ENCODE measurements at regions not wholly inside any gene's neighbourhood (a gene's known extent, or its start where the extent isn't known, plus 50 kb on each side); places are given as distances from the start of the nearest gene placed in this dataset.

DNA sequence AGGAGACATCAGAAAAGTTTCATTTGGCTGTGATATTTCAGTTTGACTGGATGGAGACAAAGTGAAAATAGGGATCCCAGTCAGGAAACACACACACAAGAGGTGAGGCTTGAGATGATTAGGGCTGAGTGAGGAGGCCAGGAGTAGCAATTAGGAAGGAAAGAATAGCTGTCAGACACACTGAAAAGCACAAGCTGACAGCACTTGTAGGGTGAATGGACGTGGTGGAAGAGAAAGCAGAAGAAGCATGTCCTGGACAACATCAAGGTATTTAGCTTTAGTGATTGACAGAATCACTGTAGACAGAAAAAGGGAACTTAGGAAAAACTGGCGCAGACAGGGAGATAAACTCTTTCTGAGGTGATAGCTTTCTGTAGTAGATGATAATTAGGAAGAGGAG is 347.7 kb downstream of the TGFB2 start:
- no peak overlapping the region for H3K4me2 ChIP-seq (ENCODE audit: low read length)
- ChIA-PET POLR2A (ENCODE audit: unreplicated experiment) (no interaction called here), CTCF (no interaction called here)
- no peaks in the 10 kb centered on the region for H3K9me3 ChIP-seq (ENCODE audit: low read length)
- H3K9me2 ChIP-seq (replicated peaks; ENCODE audit: low read length) = no peaks in the 10 kb centered on the region
- no peak overlapping the region for H3K9ac ChIP-seq (ENCODE audit: low read length)
- no peak for ATAC-seq
- no peaks in the 10 kb centered on the region for H4K20me1 ChIP-seq (ENCODE audit: low read length)
- no peaks in the 10 kb centered on the region for H3K4me1 ChIP-seq (ENCODE audit: insufficient read depth, low read length)
- no peaks in the 10 kb centered on the region for H3K27me3 ChIP-seq (ENCODE audit: low read length)
- no peaks in the 10 kb centered on the region for H3F3A ChIP-seq (ENCODE audit: low read length, unreplicated experiment)
- H3K79me2 ChIP-seq (ENCODE audit: low read length) = no peaks in the 10 kb centered on the region
- TF ChIP-seq EZH2phosphoT487 (IDR thresholded peaks at IDR 0.05; ENCODE audit: borderline replicate concordance, low read length) = no peak
- no peak overlapping the region for H2AFZ ChIP-seq (ENCODE audit: low read length)
- H3K4me3 ChIP-seq (ENCODE audit: low read length) = no peak overlapping the region
- BruUV-seq (replicated peaks) = no TSS peak
- intact Hi-C loops (cut with micrococcal nuclease) = no loop called here
- no peak overlapping the region for H3K27ac ChIP-seq (ENCODE audit: low read length)
- no peaks in the 10 kb centered on the region for H3K36me3 ChIP-seq (ENCODE audit: low read depth, low read length)
- no peak for DNase-seq

DNA sequence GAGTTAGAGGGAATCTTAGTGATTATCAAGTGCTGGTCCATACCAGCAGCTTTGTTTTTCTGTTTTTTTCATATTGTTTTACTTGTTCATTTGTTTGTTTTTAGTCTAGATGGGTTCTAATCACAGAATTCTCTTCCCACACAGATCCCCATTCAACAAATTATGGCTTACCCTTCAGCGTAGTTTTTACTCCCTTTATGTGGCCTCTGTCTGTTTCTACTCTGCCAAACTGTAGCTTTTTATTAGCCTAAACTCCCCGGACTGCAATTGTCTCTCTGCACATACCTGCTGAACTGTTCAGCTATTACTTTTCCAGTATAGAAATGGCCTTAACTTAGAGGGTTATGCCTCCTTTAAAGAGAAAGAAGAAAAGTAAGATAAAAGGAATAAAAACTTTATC is 348.5 kb downstream of the TGFB2 start:
- CTCF ChIA-PET = no interaction called here
- Histone ChIP-seq H3K27me3 (ENCODE audit: low read length) (no peaks in the 10 kb centered on the region), H3K9me3 (ENCODE audit: low read length) (no peaks in the 10 kb centered on the region), H3K9me2 (replicated peaks; ENCODE audit: low read length) (no peaks in the 10 kb centered on the region), H3K36me3 (ENCODE audit: low read depth, low read length) (no peaks in the 10 kb centered on the region), H2AFZ (ENCODE audit: low read length) (no peak overlapping the region), H4K20me1 (ENCODE audit: low read length) (no peaks in the 10 kb centered on the region), H3K27ac (ENCODE audit: low read length) (no peak overlapping the region), H3K4me1 (ENCODE audit: insufficient read depth, low read length) (no peaks in the 10 kb centered on the region), H3K4me2 (ENCODE audit: low read length) (no peak overlapping the region), H3K4me3 (ENCODE audit: low read length) (no peak overlapping the region), H3K79me2 (ENCODE audit: low read length) (no peaks in the 10 kb centered on the region), H3F3A (ENCODE audit: low read length, unreplicated experiment) (no peaks in the 10 kb centered on the region), H3K9ac (ENCODE audit: low read length) (no peak overlapping the region)
- TF ChIP-seq EZH2 (IDR thresholded peaks at IDR 0.05; ENCODE audit: low read length, unreplicated experiment) (no peak), EZH2phosphoT487 (IDR thresholded peaks at IDR 0.05; ENCODE audit: borderline replicate concordance, low read length) (no peak)
- TF ChIP-seq, protein P1, sequence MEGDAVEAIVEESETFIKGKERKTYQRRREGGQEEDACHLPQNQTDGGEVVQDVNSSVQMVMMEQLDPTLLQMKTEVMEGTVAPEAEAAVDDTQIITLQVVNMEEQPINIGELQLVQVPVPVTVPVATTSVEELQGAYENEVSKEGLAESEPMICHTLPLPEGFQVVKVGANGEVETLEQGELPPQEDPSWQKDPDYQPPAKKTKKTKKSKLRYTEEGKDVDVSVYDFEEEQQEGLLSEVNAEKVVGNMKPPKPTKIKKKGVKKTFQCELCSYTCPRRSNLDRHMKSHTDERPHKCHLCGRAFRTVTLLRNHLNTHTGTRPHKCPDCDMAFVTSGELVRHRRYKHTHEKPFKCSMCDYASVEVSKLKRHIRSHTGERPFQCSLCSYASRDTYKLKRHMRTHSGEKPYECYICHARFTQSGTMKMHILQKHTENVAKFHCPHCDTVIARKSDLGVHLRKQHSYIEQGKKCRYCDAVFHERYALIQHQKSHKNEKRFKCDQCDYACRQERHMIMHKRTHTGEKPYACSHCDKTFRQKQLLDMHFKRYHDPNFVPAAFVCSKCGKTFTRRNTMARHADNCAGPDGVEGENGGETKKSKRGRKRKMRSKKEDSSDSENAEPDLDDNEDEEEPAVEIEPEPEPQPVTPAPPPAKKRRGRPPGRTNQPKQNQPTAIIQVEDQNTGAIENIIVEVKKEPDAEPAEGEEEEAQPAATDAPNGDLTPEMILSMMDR (conservative IDR thresholded peaks at IDR 0.05; ENCODE audit: low read depth, low read length) = no peak
- BruUV-seq (replicated peaks) = no TSS peak
- ATAC-seq = no peak
- POLR2A ChIA-PET (ENCODE audit: unreplicated experiment) = no interaction called here
- intact Hi-C loops (cut with micrococcal nuclease) = no loop called here
- DNase-seq = no peak

DNA sequence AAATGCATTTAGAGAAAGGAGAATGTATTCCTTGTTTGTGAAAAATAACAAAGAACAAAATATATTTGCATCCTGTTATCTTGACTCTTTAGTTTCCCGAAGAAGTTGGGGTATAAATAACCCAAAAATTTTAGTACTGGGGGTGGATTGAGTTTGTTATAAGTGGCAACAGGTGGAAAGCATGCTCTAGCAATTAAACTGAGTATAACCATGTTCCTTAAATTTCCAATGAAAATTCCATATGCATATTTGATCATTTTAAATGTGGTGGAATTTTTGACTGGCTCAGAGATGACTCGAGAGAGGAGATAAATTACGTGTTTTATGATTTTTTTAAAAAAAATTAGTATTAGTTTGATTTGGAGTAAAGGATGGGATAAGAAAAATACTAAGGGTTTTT is 348.9 kb downstream of the TGFB2 start:
- ATAC-seq = no peak
- TF ChIP-seq EZH2 (IDR thresholded peaks at IDR 0.05; ENCODE audit: low read length, unreplicated experiment) (no peak), EZH2phosphoT487 (IDR thresholded peaks at IDR 0.05; ENCODE audit: borderline replicate concordance, low read length) (no peak)
- TF ChIP-seq, protein P1 (conservative IDR thresholded peaks at IDR 0.05; ENCODE audit: low read depth, low read length) = no peak
- no TSS peak for BruUV-seq (replicated peaks)
- no peaks in the 10 kb centered on the region for H3F3A ChIP-seq (ENCODE audit: low read length, unreplicated experiment)
- no peak overlapping the region for H3K9ac ChIP-seq (ENCODE audit: low read length)
- H3K27me3 ChIP-seq (ENCODE audit: low read length) = no peaks in the 10 kb centered on the region
- no peak overlapping the region for H2AFZ ChIP-seq (ENCODE audit: low read length)
- H3K4me2 ChIP-seq (ENCODE audit: low read length) = no peak overlapping the region
- CTCF ChIA-PET = no interaction called here
- no peak overlapping the region for H3K27ac ChIP-seq (ENCODE audit: low read length)
- no peaks in the 10 kb centered on the region for H3K4me1 ChIP-seq (ENCODE audit: insufficient read depth, low read length)
- no peaks in the 10 kb centered on the region for H4K20me1 ChIP-seq (ENCODE audit: low read length)
- intact Hi-C loops (cut with micrococcal nuclease) = no loop called here
- H3K9me2 ChIP-seq (replicated peaks; ENCODE audit: low read length) = no peaks in the 10 kb centered on the region
- POLR2A ChIA-PET (ENCODE audit: unreplicated experiment) = no interaction called here
- DNase-seq = no peak
- no peak overlapping the region for H3K4me3 ChIP-seq (ENCODE audit: low read length)
- H3K9me3 ChIP-seq (ENCODE audit: low read length) = no peaks in the 10 kb centered on the region
- H3K36me3 ChIP-seq (ENCODE audit: low read depth, low read length) = no peaks in the 10 kb centered on the region
- no peaks in the 10 kb centered on the region for H3K79me2 ChIP-seq (ENCODE audit: low read length)
